ENCODE measurements at regions not wholly inside any gene's neighbourhood (a gene's known extent, or its start where the extent isn't known, plus 50 kb on each side); places are given as distances from the start of the nearest gene placed in this dataset.

DNA sequence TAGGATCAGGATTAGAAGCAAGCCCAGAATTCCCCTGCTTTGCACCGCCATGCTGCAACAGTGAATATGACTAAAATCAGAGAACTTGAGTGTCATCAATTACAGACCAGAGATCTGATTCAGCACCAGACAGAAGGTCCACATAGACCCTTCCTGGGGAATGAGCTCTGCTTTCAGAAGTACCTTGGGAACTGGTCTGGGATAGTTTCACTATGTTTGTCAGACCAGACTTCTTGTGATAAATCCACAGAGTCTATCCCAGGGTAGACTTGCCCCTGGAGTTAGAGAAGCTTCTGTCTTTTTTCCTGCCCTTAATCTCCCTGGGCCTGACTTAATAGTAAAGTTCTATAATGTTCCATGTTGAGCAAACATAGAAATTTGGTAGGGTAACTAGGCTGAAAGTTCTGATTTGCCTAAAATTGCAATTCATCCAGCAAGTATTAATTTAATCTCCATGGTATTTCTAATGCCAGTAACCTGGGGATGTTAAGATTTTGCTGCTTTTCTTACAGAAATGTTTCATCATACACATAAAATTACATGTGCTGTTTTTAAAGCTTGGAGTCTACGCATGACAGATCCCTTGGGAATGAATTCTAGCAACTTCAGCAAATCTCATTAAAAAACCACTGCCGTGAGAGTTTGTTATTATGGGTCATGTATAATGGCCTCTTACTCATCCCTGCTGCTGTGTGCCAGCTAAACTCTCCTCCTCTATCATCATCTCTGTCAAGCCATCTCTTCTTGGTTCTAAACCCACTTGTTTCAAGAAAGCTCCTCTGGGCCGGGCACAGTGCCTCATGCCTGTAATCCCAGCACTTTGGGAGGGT, 61.3 kb upstream of the METAP2 start:
- DNase-seq = no peak

DNA sequence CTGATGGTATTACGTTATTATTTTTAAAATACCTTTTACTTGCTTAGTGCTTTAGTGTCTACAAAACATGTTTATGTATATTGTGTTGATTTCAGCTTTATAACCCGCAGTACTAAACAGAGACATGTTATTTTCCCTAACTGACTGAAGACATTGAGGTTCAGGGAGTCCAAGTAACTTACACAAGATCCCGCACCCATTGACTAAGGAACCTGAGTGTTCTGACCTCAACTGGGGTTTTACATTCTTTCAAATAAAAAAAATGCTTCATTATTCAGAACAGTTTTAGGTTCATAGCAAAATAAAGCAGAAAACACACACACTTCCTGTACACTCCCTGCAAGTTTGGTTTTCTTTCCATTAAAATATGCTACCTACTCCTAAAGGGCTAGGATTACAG, 60.4 kb upstream of the METAP2 start:
- no peak for DNase-seq

DNA sequence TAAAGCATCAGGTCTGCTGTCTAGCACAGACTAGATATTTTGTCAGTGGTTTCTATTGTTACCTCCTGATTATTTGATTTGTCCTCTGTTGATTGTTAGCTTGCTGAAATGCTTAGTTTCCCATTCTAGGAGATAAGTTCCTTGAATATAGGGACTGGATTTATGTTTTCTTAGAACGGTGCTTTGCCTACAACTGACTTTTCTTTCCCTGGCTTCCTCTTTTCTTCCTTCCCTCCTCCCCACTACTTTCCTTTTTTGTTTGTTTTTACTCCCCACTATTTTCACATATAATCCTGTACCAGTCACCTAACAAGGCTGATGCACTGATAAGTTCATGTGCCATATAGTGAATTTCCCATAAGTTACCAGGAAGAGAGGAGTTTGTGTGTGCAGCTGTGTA, 58.5 kb upstream of the METAP2 start:
- no peak for DNase-seq

DNA sequence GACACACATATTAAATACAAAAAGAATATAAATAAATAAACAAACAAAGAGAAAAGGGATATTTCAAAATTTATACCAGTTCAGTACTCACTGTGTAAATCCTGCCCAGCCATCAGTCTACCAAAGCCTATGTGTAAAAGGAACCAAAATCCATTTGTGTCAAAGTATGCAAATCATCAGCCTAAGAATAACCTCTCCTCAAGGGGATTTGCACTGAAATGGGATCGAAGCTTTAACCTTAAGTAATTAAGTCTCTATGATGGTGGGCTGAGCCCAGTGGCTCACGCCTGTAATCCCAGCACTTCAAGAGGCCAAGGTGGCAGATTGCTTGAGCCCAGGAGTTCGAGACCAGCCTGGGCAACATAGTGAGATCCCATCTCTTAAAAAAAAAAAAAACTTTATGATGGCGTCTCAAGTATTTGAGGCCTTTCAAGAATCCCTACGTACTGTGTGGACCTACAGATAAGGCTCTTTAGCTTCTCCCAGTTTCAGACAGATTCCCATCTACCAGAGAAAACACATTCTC, 57.8 kb upstream of the METAP2 start:
- no peak for DNase-seq

DNA sequence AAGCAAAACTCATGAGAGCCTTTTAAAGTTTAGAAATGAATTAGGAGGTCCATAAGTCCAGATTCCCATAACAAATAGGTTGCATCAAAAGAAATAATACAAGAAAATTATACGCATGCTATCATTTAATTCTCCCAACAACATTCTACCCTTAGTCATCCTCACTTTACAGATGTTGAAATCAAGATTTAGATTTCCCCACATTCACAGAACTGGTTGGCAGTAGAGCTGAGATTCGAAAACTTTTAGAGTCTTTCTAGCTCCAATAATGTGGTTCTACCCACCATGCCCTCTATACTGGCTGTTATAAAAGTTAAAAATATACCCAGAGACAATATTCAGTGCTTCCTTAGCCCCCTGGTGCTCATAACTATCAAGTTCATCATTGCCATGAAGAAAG, 56.6 kb upstream of the METAP2 start:
- no peak for DNase-seq

DNA sequence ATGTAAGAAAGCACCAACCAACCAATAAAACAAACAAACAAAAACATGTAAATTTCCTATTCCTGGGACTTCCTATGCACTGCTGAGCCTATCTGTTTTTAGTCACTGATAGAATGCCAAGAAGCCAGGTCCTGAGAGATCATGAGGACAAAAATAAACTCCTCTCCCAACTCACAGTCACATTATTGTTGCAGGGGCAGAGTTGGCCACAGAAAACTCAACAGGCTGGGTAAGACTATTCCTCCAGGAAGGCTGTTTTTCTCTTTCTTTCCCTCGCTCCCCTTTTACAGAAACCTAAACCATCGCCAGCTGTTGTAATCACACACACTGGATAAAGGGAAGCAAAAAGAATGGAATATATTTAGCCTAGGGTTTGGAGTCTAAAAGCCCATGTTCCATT, 55.8 kb upstream of the METAP2 start:
- DNase-seq = no peak

All from NCI-H446 treated with DMSO at 0.1 percent for 48 hours (cell line).